Frontal cortex (tissue), 3 donors: ENCODE measurements at regions not wholly inside any gene's neighbourhood (a gene's known extent, or its start where the extent isn't known, plus 50 kb on each side); places are given as distances from the start of the nearest gene placed in this dataset.
A peak's percentile ranks its signal among the peaks of the same experiment; 100 is the strongest.
"Not testable (repeated sequence)": the region's sequence is repeated elsewhere in the genome, so short reads cannot be mapped to it uniquely, and the experiment has no call there.

Source experiments
- DNase-seq, 2 donors: peaks; one replicate each; pipeline ENCODE4 v3.0.0; 2012; ENCODE audit warnings: low spot score in 2 of 2
- FAIRE-seq: peaks from 2 replicates; lab custom pipeline; 2012; peaks lifted over from hg19 to GRCh38; lab: Jason Lieb, UNC
- donor health status: control.
- donor health status: control.
- donor health status: control.

GRCh38 chr15:85263842-85264440 lies 116.5 kb upstream of the AKAP13 start:
- not testable (repeated sequence) for DNase-seq, FAIRE-seq

DNA sequence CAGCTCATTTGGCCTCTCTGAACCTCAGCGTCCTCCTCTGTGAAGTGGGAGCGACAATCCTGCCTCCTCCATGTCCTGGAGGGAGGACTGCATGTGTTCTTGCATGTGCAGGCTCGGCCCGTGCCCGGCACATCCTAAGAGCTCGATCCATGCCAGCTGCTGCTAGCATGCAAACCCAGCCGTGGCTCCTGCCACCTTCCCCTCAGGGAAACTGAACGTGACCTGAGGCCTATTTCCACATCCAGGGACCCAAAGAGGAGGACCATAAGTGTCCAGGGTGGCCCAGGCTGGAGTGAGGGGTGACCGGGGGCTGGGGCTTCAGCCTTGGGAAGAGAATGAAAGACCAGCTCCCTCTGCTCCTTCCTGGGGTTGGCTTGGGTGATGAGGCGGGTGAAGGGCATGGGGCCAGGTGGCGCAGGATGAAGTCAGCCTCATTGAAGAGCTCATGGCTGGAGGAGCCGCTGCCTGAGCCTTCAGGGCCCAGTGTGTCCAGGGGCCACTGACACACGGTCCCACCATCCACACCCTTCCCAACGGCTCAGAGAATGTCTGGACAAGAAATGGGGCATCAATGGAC lies 115.7 kb upstream of the AKAP13 start:
- DNase-seq, FAIRE-seq: not testable (repeated sequence)

DNA sequence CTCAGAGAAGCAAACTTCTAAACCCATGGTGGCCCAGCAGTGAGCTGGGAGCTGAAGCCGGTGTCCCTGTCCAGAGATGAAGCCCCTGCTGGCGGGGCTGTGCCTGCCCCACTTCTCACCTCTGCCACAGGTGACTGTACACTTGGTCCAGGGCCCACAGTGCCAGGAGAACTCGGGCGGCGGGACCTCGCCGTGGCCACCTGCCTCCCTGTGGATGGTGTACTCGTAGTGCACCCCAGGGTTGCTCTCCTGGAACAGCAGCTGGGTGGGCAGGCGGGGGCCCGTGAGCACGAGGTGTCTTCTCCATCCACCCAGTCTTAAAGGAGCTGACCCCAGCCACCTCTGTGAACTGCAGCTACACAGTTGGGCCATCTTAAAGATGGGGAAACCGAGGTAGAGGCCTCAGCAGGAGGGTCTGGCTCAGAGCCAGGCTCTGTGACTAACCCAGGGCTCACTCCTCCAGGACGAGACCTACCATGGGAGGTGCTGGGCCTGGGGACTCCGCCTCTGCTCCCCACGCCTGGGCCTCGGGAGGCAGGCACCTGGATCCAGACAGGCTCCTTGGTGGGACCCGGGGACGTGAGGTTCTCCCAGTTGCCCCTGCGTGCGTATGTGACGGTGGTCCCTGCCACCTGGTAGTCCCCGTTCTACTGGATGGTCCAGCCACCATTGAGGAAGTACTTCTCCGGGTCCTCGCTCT lies 113.1 kb upstream of the AKAP13 start:
- DNase-seq, FAIRE-seq: not testable (repeated sequence)

GRCh38 chr15:85274315-85275050 lies 105.9 kb upstream of the AKAP13 start:
- no peak for FAIRE-seq
- DNase-seq = no peak

DNA sequence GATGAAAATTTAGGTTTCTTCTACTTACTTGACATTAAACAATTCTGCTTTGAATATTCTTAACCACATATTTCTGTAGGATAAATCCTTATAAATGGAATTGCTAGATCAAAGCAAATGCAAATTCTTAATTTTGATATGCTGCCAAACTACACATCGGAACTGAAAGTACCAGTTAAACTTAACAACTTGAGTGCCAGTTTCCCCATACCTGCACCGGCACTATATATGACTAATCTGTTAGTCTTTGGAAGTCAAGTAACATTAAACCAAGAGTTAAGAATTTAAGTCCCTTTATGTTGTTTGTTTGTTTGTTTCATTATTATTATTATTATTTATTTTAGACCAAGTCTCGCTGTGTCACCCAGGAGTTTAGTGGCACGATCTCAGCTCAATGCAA lies 103.9 kb upstream of the AKAP13 start:
- DNase-seq = no peak
- FAIRE-seq = no peak

DNA sequence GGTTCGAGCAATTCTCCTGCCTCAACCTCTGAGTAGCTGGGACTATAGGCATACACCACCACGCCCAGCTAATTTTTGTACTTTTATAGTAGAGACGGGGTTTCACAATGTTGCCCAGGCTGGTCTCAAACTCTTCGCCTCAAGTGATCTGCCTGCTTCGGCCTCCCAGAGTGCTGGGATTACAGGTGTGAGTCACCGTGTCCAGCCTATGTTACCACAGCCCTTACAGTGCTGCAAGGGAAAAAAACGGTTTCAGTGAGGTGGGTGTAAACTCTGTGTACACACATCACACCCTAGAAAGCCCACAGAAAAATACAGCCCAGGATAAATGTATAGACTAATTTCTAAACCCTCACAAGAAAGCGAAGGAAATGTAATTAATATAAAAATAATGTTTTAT lies 103.5 kb upstream of the AKAP13 start:
- DNase-seq (no peak), FAIRE-seq (no peak)

- DNase-seq = no peak
Observed at GRCh38 chr15:85277847-85278370, 102.5 kb upstream of the AKAP13 start.

GRCh38 chr15:85280203-85280602 lies 100.2 kb upstream of the AKAP13 start:
- no peak for FAIRE-seq
- DNase-seq = no peak

More at GRCh38 chr15:85277847-85278370, 102.5 kb upstream of the AKAP13 start:
- FAIRE-seq = no peak

DNA sequence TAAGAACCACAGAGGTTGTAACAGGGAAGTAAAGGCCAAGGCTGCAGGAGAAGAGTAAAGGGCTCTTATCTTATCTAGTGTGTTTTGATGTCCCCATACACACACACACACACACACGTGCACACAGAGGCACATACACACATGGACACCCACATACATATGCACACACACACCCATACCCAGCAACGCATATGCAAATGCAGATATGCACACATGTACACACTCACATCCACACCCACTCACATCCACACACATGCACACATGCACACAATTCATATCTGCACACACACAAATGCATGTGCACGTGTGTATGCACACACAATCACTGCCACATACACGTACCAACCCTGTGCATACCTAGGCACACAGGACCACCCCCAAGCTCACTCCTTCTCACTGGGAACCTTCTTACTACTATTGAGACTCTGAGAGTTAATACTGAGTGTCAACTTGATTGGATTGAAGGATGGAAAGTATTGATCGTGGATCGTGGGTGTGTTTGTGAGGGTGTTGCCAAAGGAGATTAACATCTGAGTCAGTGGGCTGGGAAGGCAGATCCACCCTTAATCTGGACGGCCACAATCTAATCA lies 99.0 kb upstream of the AKAP13 start:
- FAIRE-seq (no peak), DNase-seq (no peak)

- DNase-seq (no peak), FAIRE-seq (no peak)
Observed at GRCh38 chr15:85282504-85283115, 97.8 kb upstream of the AKAP13 start.

- FAIRE-seq, DNase-seq: not testable (repeated sequence)
Observed at GRCh38 chr15:85283815-85284214, 96.6 kb upstream of the AKAP13 start.

DNA sequence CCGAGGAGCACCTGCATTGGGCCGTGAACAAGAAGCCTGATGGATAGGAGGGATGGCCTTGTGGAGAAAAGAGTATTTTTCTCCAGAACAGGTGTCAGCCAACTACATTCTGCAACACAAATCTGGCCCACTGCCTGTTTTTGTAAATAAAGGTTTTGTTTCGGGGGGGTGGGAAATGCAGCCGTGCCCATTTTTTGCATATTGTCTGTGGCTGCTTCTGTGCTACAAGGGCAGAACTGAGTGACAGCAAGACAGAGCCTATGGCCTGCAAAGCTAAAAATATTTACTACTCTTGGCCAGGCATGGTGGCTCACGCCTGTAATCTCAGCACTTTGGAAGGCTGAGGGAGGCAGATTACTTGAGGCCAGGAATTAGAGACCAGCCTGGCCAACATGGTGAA lies 95.9 kb upstream of the AKAP13 start:
- FAIRE-seq = no peak
- no peak for DNase-seq

GRCh38 chr15:85289677-85290365 lies 90.6 kb upstream of the AKAP13 start:
- FAIRE-seq (no peak), DNase-seq (peak; percentile 29 to 67)

DNA sequence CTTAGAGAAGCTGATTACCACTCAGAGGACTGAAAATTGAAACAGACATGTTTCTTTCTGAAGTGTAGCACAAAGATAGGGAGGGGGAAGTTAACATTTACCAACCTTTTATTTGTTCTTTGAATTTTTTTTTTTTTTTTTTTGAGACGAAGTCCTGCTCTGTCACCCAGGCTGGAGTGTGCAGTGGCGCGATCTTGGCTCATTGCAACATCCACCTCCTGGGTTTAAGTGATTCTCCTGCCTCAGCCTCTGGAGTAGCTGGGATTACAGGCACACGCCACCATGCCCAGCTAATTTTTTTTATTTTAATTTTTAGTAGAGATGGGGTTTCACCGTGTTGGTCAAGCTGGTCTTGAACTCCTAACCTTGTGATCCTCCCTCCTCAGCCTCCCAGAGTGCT lies 87.8 kb upstream of the AKAP13 start:
- FAIRE-seq, DNase-seq: not testable (repeated sequence)

DNA sequence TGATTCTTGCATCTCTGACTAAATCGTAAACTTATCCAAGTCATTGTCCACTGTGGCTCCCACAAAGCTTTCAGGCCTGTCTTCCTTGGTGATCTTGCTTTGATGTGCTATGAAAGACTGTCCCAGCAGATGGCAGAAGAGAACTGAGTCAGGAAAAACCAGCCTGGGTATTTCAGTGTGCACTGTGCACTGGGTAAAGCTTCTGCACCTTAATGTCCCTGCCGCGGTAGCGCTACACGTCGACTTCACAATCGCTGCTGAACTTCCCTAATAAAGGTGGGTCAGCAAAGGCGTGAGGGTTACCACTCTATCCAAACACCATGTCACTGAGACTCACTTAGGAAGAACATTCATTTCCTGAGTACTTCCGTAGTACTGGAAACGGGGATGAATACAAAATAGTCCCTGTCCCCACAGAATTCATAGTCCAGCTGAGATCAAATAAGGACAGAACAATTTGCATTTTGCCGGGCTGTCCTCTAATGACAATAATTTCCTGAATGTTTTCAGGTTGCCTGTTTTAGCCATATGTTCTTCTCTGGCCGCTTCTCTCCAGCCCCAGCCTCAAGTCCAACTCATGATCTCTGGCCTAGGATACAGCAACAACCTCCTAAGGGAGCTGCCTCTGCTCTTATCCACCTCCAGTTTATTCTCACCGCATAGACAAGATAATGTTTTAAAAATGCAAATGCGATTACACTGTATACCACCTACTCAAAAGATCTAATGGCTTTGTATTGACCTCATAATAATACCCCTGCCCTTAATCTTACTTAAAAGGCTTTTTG lies 83.6 kb upstream of the AKAP13 start:
- DNase-seq (peak; percentile 27 to 62), FAIRE-seq (no peak)

DNA sequence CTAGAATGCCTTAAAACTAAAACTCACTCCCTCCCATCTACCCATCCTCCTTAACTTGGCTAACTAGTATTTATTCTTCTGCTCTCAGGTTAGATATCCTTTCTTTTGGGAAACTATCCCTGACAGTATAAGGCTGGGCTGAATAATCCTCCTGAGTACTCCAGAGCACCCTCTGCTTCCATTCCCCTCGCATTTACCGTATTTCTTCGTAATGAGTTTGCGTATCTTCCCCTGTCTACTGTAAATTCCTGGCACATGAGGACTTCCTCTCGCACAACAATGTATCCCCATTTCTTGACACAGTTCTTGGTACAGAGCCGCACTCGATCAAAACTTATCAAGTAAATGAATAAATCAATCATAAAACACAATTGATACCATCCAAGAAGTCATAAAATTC lies 82.9 kb upstream of the AKAP13 start:
- FAIRE-seq = no peak
- DNase-seq = no peak

GRCh38 chr15:85298366-85298765 lies 82.0 kb upstream of the AKAP13 start:
- no peak for DNase-seq
- no peak for FAIRE-seq

DNA sequence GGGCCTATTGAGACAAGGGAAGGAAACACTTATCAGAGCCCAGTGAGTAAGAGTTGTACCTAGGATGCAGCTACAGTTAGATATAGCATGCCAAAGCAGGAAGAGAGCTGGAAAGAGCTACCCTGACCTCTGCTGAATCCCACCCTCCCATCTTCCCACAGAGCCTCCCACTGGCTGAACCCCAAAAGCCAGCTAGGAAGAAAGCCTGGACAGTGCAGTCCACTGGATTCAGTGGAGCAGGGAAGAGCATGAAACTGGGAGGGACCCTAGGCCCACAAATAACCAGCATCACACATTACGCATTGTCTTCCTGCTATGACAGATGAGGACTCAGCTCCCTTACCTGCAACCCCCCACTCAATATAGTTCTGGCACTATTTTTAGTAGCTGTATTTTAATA lies 81.5 kb upstream of the AKAP13 start:
- no peak for DNase-seq
- FAIRE-seq = no peak
